Cardiac fibroblast (primary cell): ENCODE measurements at regions not wholly inside any gene's neighbourhood (a gene's known extent, or its start where the extent isn't known, plus 50 kb on each side); places are given as distances from the start of the nearest gene placed in this dataset.

Source experiments
- DNase-seq, 2 donors: peaks; one replicate each; pipeline versions ENCODE4 v3.0.0 to v3.0.0-alpha.2; 2010; ENCODE audit warnings: low read depth in 2 of 2
- H3K4me3 ChIP-seq, 2 donors: replicated peaks in 1 of 2; 1 replicate in 1 of 2; 2 replicates in 1 of 2; pipeline ENCODE4 v1.5.1; 2011; ENCODE audit warnings: low read depth in 2 of 2, low read length in 2 of 2, mild to moderate bottlenecking in 2 of 2, moderate library complexity in 1 of 2
- CTCF ChIP-seq: IDR thresholded peaks from one replicate; pipeline ENCODE4 v1.5.1; 2011; ENCODE audit warnings: low read depth, mild to moderate bottlenecking, low read length, inconsistent platforms

- no peak for DNase-seq
- no peak overlapping the region for H3K4me3 ChIP-seq
- no peak for TF ChIP-seq CTCF
These were observed 418.1 kb downstream of the SLITRK6 start for GRCh38 chr13:85381082-85381481.

GRCh38 chr13:85379991-85380390 lies 419.2 kb downstream of the SLITRK6 start:
- no peak overlapping the region for H3K4me3 ChIP-seq
- no peak for DNase-seq
- no peak for TF ChIP-seq CTCF

GRCh38 chr13:85379433-85379832 lies 419.8 kb downstream of the SLITRK6 start:
- no peak overlapping the region for H3K4me3 ChIP-seq
- no peak for TF ChIP-seq CTCF
- no peak for DNase-seq

GRCh38 chr13:85377783-85378182 lies 421.4 kb downstream of the SLITRK6 start:
- TF ChIP-seq CTCF = no peak

GRCh38 chr13:85373322-85373721 lies 425.9 kb downstream of the SLITRK6 start:
- no peak for TF ChIP-seq CTCF
- no peak overlapping the region for H3K4me3 ChIP-seq
- DNase-seq = no peak

More at GRCh38 chr13:85377783-85378182, 421.4 kb downstream of the SLITRK6 start:
- DNase-seq = no peak
- no peak overlapping the region for H3K4me3 ChIP-seq

GRCh38 chr13:85371254-85371653 lies 428.0 kb downstream of the SLITRK6 start:
- no peak overlapping the region for H3K4me3 ChIP-seq
- DNase-seq = no peak
- no peak for TF ChIP-seq CTCF

- H3K4me3 ChIP-seq = no peak overlapping the region
- TF ChIP-seq CTCF = no peak
- DNase-seq = no peak
These were observed 430.5 kb downstream of the SLITRK6 start for GRCh38 chr13:85368686-85369085.
